ENCODE measurements at regions not wholly inside any gene's neighbourhood (a gene's known extent, or its start where the extent isn't known, plus 50 kb on each side); places are given as distances from the start of the nearest gene placed in this dataset.

DNA sequence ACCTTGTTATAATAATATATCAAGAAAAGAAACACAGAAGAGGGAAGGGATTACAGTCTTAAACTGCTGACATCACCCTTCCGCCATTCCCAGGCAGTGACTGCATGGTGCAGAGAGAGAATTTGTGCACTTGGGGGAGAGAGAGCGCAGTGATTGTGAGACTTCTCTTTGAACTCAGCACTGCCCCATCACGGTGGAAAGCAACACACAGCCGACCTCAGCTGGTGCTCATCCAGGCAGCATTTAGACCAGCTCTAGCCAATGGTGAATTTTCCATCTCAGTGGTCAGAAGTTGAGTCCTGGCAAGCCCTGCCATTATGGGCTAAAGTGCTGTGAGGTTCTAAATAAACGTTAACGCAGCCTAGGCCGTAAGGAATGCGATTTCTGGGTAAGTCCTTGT is 1681.5 kb downstream of the EFNB2 start:
- TF ChIP-seq EZH2 (IDR thresholded peaks at IDR 0.05; ENCODE audit: low read depth, low read length, severe bottlenecking) = no peak
- TF ChIP-seq JUND (IDR thresholded peaks at IDR 0.05; ENCODE audit: low read length) = no peak
- TF ChIP-seq CEBPB (IDR thresholded peaks at IDR 0.05; ENCODE audit: low read depth, low read length) = no peak
- TF ChIP-seq, protein P1, sequence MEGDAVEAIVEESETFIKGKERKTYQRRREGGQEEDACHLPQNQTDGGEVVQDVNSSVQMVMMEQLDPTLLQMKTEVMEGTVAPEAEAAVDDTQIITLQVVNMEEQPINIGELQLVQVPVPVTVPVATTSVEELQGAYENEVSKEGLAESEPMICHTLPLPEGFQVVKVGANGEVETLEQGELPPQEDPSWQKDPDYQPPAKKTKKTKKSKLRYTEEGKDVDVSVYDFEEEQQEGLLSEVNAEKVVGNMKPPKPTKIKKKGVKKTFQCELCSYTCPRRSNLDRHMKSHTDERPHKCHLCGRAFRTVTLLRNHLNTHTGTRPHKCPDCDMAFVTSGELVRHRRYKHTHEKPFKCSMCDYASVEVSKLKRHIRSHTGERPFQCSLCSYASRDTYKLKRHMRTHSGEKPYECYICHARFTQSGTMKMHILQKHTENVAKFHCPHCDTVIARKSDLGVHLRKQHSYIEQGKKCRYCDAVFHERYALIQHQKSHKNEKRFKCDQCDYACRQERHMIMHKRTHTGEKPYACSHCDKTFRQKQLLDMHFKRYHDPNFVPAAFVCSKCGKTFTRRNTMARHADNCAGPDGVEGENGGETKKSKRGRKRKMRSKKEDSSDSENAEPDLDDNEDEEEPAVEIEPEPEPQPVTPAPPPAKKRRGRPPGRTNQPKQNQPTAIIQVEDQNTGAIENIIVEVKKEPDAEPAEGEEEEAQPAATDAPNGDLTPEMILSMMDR (IDR thresholded peaks at IDR 0.05; ENCODE audit: control extremely low read depth in 1 of 3, insufficient read depth in 1 of 3, low read depth in 1 of 3, low read length in 3 of 3) = no peak
- no peak for TF ChIP-seq SP4 (IDR thresholded peaks at IDR 0.05; ENCODE audit: low read length)
- no peak for TF ChIP-seq POLR2A (IDR thresholded peaks at IDR 0.05; ENCODE audit: control extremely low read depth in 1 of 2, low read depth in 2 of 2, low read length in 2 of 2)
- TF ChIP-seq, protein P2, sequence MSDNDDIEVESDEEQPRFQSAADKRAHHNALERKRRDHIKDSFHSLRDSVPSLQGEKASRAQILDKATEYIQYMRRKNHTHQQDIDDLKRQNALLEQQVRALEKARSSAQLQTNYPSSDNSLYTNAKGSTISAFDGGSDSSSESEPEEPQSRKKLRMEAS (IDR thresholded peaks at IDR 0.05) = no peak
- no peak for TF ChIP-seq KDM1A (IDR thresholded peaks at IDR 0.05; ENCODE audit: borderline replicate concordance, low read length)
